Body of pancreas (tissue), 4 donors: ENCODE measurements at regions not wholly inside any gene's neighbourhood (a gene's known extent, or its start where the extent isn't known, plus 50 kb on each side); places are given as distances from the start of the nearest gene placed in this dataset.

ENCODE experiments used
- POLR2A ChIP-seq, 3 donors: fragments of 450-650 bp; IDR thresholded peaks; one replicate each; pipeline ENCODE4 v1.6.1; 2016; ENCODE audit warnings: antibody characterized with exemption in 3 of 3, mild to moderate bottlenecking in 2 of 3
- TF ChIP-seq, protein P1 (sequence below), 7 experiments: fragments of 450-650 bp in 4 of 7; fragments of 200-600 bp in 3 of 7; sonication (generic) in 3 of 7; IDR thresholded peaks; one replicate each; pipeline ENCODE4 v1.5.1; 2016 to 2019; ENCODE audit warnings: antibody characterized with exemption in 7 of 7

DNA sequence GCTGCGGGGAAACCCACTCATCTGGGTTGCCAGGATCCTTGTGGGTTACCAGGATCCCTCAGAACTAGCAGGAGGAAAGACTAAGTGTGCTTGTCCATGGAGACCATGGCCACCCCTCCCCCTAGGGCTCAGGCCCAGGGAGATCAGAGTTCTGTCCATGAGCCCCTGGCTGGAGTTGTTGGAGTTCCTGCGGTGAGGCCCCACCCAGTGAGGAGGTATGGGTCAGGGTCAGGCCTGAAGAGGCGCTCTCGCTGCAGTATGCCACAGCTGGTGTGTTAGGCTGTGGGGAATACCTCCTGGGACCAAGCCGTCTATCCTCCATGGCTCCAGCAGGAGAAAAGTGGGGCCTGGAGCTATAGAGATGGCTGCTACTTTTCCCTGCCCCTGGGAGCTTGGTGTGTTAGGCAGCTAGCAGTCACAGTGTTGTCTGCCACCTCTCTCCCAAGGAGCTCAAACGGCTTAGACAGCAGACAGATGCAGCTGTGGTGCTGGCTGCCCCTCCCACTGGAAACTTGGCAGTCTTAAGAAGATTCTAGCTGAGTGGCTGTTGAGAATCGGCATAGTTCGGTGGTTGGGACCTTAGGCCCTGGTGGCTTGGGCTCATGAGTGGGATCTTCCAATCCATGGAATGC, 240.3 kb upstream of the CELF4 start:
- TF ChIP-seq, protein P1, sequence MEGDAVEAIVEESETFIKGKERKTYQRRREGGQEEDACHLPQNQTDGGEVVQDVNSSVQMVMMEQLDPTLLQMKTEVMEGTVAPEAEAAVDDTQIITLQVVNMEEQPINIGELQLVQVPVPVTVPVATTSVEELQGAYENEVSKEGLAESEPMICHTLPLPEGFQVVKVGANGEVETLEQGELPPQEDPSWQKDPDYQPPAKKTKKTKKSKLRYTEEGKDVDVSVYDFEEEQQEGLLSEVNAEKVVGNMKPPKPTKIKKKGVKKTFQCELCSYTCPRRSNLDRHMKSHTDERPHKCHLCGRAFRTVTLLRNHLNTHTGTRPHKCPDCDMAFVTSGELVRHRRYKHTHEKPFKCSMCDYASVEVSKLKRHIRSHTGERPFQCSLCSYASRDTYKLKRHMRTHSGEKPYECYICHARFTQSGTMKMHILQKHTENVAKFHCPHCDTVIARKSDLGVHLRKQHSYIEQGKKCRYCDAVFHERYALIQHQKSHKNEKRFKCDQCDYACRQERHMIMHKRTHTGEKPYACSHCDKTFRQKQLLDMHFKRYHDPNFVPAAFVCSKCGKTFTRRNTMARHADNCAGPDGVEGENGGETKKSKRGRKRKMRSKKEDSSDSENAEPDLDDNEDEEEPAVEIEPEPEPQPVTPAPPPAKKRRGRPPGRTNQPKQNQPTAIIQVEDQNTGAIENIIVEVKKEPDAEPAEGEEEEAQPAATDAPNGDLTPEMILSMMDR (IDR thresholded peaks at IDR 0.05), result no peak
- TF ChIP-seq POLR2A (IDR thresholded peaks at IDR 0.05), result no peak
